ENCODE measurements at regions not wholly inside any gene's neighbourhood (a gene's known extent, or its start where the extent isn't known, plus 50 kb on each side); places are given as distances from the start of the nearest gene placed in this dataset.

DNA sequence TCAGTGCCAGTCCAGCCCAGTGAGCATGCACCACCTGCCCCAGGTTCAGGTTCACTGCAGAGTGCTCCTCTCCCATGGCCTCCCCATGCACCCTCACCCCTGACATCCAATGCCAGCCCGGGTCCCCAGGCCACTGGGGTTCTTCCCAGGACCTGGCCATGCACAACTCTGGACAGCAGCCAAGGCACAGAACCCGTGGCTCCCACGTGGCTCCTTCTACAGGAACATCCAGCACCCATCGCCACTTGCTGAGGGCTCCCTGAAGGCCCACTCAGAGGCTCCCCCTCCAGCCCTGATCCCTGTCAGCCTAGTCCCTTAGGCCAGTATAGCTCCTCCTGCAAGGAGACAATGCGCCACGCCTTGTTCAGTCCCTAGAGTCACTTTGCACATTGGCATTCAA is 110.8 kb downstream of the IRX2 start:
- no peak for DNase-seq
- H3K4me3 ChIP-seq (ENCODE audit: control insufficient read depth in 1 of 7, extremely low read depth in 1 of 7, insufficient read depth in 4 of 7, low read depth in 2 of 7, low read length in 6 of 7): no peak overlapping the region
- no peaks in the 10 kb centered on the region for H3K36me3 ChIP-seq (ENCODE audit: control insufficient read depth in 4 of 4, insufficient read depth in 4 of 4, low read length in 3 of 4)
- WGBS (ENCODE audit: insufficient coverage): 100% methylated on average over 4 of the region's 6 CpGs
- H3K9me3 ChIP-seq (ENCODE audit: control extremely low read depth in 1 of 5, control insufficient read depth in 4 of 5, insufficient read depth in 2 of 5, low read depth in 1 of 5, low read length in 4 of 5): peaks cover 0 to 2% (median 0%) of the 10 kb centered on the region in 5 experiments
- peaks cover 0 to 6% (median 2%) of the 10 kb centered on the region in 5 experiments for H3K27me3 ChIP-seq (replicated peaks in 2 of 5; ENCODE audit: control insufficient read depth in 4 of 5, insufficient read depth in 5 of 5, low read length in 4 of 5)
- CTCF ChIA-PET: no interaction called here
- H3K27ac ChIP-seq (ENCODE audit: insufficient read depth in 1 of 2, low read depth in 1 of 2, low read length in 2 of 2, poor library complexity in 1 of 2, severe bottlenecking in 2 of 2): no peak overlapping the region
- POLR2A ChIA-PET: no interaction called here
- no peaks in the 10 kb centered on the region for H3K4me1 ChIP-seq (ENCODE audit: control extremely low read depth in 1 of 4, control insufficient read depth in 4 of 4, insufficient read depth in 4 of 4, low read length in 3 of 4)

DNA sequence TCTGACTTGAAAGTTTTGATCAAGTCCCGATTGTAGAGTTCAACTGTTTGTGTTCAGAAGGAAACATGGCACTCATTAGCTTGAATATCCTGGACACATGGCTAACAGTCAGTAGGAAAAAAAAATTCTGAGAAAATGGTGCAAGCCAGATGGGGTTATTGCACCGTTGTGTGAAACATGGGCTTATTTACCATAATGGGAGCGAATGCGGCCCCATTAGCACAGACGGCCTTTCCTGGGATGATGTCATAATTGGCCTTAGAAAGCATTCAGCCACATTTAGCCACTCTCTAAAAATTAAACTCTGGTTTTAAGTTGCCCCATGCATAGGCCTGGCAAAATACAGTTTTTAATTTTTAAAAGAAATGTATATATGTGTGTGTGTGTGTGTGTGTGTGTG is 112.1 kb downstream of the IRX2 start:
- peaks cover 0 to 6% (median 2%) of the 10 kb centered on the region in 5 experiments for H3K27me3 ChIP-seq (replicated peaks in 2 of 5; ENCODE audit: control insufficient read depth in 4 of 5, insufficient read depth in 5 of 5, low read length in 4 of 5)
- CTCF ChIA-PET: no interaction called here
- no peak for DNase-seq

DNA sequence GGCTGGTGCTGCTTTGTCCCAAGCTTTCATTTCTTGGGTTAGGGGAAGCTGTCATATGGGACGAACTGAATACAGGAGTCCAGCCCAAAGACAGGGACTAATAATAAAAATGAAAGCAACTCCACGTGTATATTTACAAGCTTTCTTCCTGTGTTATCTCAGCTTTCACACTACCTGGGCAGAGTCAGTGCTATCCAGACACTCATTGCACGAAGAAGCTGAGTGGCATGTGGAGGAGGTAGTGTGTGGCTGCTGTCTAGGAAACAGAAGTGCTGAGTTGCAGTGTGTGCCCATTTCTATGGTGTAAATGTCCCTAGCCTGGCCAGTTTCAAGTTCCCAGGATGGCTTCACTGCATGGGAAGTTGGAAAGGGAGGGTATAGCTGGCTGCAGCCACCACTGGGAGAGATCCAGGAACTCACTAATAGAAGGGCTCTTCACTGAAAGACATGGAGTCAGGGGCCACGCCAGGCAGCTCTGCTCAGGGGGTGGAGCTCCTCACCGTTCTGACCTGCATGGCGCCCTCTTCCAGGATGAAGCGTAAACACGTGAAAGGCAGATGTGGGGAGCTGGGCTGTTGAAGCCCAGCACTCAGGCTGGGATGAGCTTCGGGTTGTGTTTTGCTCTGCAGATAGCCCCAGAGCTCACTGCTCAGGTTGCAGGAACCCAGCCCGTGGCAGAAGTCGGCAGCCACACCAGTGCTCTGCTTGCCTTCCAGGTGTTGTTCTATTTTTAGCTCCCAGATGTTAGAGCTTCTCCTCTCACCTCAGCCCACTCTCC is 116.9 kb downstream of the IRX2 start:
- Histone ChIP-seq H3K27ac (ENCODE audit: insufficient read depth in 1 of 2, low read depth in 1 of 2, low read length in 2 of 2, poor library complexity in 1 of 2, severe bottlenecking in 2 of 2) (no peak overlapping the region), H3K27me3 (replicated peaks in 2 of 5; ENCODE audit: control insufficient read depth in 4 of 5, insufficient read depth in 5 of 5, low read length in 4 of 5) (peaks cover 0 to 3% (median 0%) of the 10 kb centered on the region in 5 experiments), H3K36me3 (ENCODE audit: control insufficient read depth in 4 of 4, insufficient read depth in 4 of 4, low read length in 3 of 4) (no peaks in the 10 kb centered on the region), H3K4me1 (ENCODE audit: control extremely low read depth in 1 of 4, control insufficient read depth in 4 of 4, insufficient read depth in 4 of 4, low read length in 3 of 4) (no peaks in the 10 kb centered on the region), H3K4me3 (ENCODE audit: control insufficient read depth in 1 of 7, extremely low read depth in 1 of 7, insufficient read depth in 4 of 7, low read depth in 2 of 7, low read length in 6 of 7) (no peak overlapping the region), H3K9me3 (ENCODE audit: control extremely low read depth in 1 of 5, control insufficient read depth in 4 of 5, insufficient read depth in 2 of 5, low read depth in 1 of 5, low read length in 4 of 5) (no peaks in the 10 kb centered on the region)
- ChIA-PET CTCF (interaction anchor here (1.0 kb wide), 1 partner anchor 12 kb away, joined by 3 read pairs; no protein-coding TSS in a partner anchor), POLR2A (no interaction called here)
- no peak for DNase-seq
- 81% methylated on average over 8 of the region's 11 CpGs for WGBS (ENCODE audit: insufficient coverage)

More for the DNA sequence above, 112.1 kb downstream of the IRX2 start:
- peaks cover 0 to 2% (median 0%) of the 10 kb centered on the region in 5 experiments for H3K9me3 ChIP-seq (ENCODE audit: control extremely low read depth in 1 of 5, control insufficient read depth in 4 of 5, insufficient read depth in 2 of 5, low read depth in 1 of 5, low read length in 4 of 5)
- POLR2A ChIA-PET: no interaction called here
- no peak overlapping the region for H3K27ac ChIP-seq (ENCODE audit: insufficient read depth in 1 of 2, low read depth in 1 of 2, low read length in 2 of 2, poor library complexity in 1 of 2, severe bottlenecking in 2 of 2)
- H3K4me1 ChIP-seq (ENCODE audit: control extremely low read depth in 1 of 4, control insufficient read depth in 4 of 4, insufficient read depth in 4 of 4, low read length in 3 of 4): no peaks in the 10 kb centered on the region
- H3K4me3 ChIP-seq (ENCODE audit: control insufficient read depth in 1 of 7, extremely low read depth in 1 of 7, insufficient read depth in 4 of 7, low read depth in 2 of 7, low read length in 6 of 7): no peak overlapping the region
- WGBS (ENCODE audit: insufficient coverage): 84% methylated on average over 5 of the region's 5 CpGs
- H3K36me3 ChIP-seq (ENCODE audit: control insufficient read depth in 4 of 4, insufficient read depth in 4 of 4, low read length in 3 of 4): no peaks in the 10 kb centered on the region

DNA sequence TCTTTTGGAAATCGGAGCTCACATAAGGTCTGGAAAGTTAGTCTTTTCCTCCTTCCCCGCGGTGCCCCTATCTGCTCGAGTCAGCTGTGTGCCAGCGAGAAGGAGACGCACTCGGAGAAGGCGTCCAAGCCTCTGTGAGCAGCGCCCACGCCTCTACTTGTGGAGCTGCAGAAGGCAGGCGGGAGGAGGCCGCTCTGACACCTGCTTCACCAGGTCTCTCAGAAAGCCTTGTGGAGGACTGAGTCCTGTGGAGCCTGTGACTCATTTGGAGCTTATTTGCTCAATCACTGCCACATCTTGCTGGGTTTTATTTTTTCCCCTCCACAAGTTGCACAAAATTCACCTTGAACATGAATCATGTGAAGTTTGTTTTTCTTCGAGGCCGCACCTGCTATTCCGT is 117.5 kb downstream of the IRX2 start:
- no peak overlapping the region for H3K27ac ChIP-seq (ENCODE audit: insufficient read depth in 1 of 2, low read depth in 1 of 2, low read length in 2 of 2, poor library complexity in 1 of 2, severe bottlenecking in 2 of 2)
- ChIA-PET POLR2A (no interaction called here), CTCF (interaction anchor here (1.0 kb wide), 1 partner anchor 11 kb away, joined by 3 read pairs; no protein-coding TSS in a partner anchor)
- peaks cover 0 to 3% (median 0%) of the 10 kb centered on the region in 5 experiments for H3K27me3 ChIP-seq (replicated peaks in 2 of 5; ENCODE audit: control insufficient read depth in 4 of 5, insufficient read depth in 5 of 5, low read length in 4 of 5)
- no peaks in the 10 kb centered on the region for H3K36me3 ChIP-seq (ENCODE audit: control insufficient read depth in 4 of 4, insufficient read depth in 4 of 4, low read length in 3 of 4)
- no peaks in the 10 kb centered on the region for H3K9me3 ChIP-seq (ENCODE audit: control extremely low read depth in 1 of 5, control insufficient read depth in 4 of 5, insufficient read depth in 2 of 5, low read depth in 1 of 5, low read length in 4 of 5)
- WGBS (ENCODE audit: insufficient coverage): 95% methylated on average over 10 of the region's 15 CpGs
- no peaks in the 10 kb centered on the region for H3K4me1 ChIP-seq (ENCODE audit: control extremely low read depth in 1 of 4, control insufficient read depth in 4 of 4, insufficient read depth in 4 of 4, low read length in 3 of 4)
- no peak for DNase-seq
- no peak overlapping the region for H3K4me3 ChIP-seq (ENCODE audit: control insufficient read depth in 1 of 7, extremely low read depth in 1 of 7, insufficient read depth in 4 of 7, low read depth in 2 of 7, low read length in 6 of 7)

DNA sequence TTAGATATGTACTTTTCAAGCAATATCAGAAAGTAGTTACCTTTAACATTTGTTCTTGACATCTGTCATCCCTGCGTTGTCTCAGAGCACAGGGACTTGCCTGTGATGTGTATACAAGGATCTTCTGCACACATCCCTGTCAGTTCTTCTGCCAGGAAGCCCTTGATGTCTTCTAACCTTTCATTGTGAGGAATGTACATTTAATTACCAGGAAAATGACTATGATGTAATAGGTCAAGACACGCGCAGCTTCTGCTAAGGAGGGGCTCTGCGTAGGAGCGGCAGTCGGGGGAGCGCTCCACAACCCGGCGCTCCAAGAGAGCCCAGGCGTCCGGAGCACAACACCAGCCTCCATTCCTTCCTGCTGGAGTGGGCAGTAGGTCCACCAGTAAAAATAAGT is 119.7 kb downstream of the IRX2 start:
- H3K27ac ChIP-seq (ENCODE audit: insufficient read depth in 1 of 2, low read depth in 1 of 2, low read length in 2 of 2, poor library complexity in 1 of 2, severe bottlenecking in 2 of 2): no peak overlapping the region
- no peak for DNase-seq
- ChIA-PET POLR2A (no interaction called here), CTCF (no interaction called here)
- no peaks in the 10 kb centered on the region for H3K4me1 ChIP-seq (ENCODE audit: control extremely low read depth in 1 of 4, control insufficient read depth in 4 of 4, insufficient read depth in 4 of 4, low read length in 3 of 4)
- WGBS (ENCODE audit: insufficient coverage): 95% methylated on average over 7 of the region's 11 CpGs
- H3K36me3 ChIP-seq (ENCODE audit: control insufficient read depth in 4 of 4, insufficient read depth in 4 of 4, low read length in 3 of 4): no peaks in the 10 kb centered on the region
- H3K27me3 ChIP-seq (replicated peaks in 2 of 5; ENCODE audit: control insufficient read depth in 4 of 5, insufficient read depth in 5 of 5, low read length in 4 of 5): no peaks in the 10 kb centered on the region
- no peak overlapping the region for H3K4me3 ChIP-seq (ENCODE audit: control insufficient read depth in 1 of 7, extremely low read depth in 1 of 7, insufficient read depth in 4 of 7, low read depth in 2 of 7, low read length in 6 of 7)
- H3K9me3 ChIP-seq (ENCODE audit: control extremely low read depth in 1 of 5, control insufficient read depth in 4 of 5, insufficient read depth in 2 of 5, low read depth in 1 of 5, low read length in 4 of 5): no peaks in the 10 kb centered on the region

DNA sequence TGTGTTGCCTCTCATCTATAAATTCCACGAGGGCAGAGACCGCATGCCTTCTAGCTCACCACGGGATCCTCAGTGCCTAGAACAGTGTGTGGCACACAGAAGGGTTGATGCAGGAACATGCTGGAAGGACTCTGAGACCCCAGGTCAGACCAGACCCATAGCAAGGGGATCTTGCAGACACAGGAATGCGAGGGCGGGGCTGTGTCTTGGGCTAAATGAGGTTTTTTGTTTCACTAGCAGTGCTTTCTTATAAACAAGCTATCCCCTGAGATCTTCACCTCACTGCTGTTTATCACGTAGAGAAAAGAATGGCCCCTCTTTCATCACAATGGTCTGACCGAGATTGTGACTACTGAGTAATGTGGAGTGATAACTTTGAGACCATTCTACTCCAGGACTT is 122.4 kb downstream of the IRX2 start:
- Histone ChIP-seq H3K36me3 (ENCODE audit: control insufficient read depth in 4 of 4, insufficient read depth in 4 of 4, low read length in 3 of 4) (no peaks in the 10 kb centered on the region), H3K27ac (ENCODE audit: insufficient read depth in 1 of 2, low read depth in 1 of 2, low read length in 2 of 2, poor library complexity in 1 of 2, severe bottlenecking in 2 of 2) (no peak overlapping the region), H3K27me3 (replicated peaks in 2 of 5; ENCODE audit: control insufficient read depth in 4 of 5, insufficient read depth in 5 of 5, low read length in 4 of 5) (no peaks in the 10 kb centered on the region), H3K4me1 (ENCODE audit: control extremely low read depth in 1 of 4, control insufficient read depth in 4 of 4, insufficient read depth in 4 of 4, low read length in 3 of 4) (no peaks in the 10 kb centered on the region), H3K4me3 (ENCODE audit: control insufficient read depth in 1 of 7, extremely low read depth in 1 of 7, insufficient read depth in 4 of 7, low read depth in 2 of 7, low read length in 6 of 7) (no peak overlapping the region), H3K9me3 (ENCODE audit: control extremely low read depth in 1 of 5, control insufficient read depth in 4 of 5, insufficient read depth in 2 of 5, low read depth in 1 of 5, low read length in 4 of 5) (no peaks in the 10 kb centered on the region)
- DNase-seq: no peak
- ChIA-PET CTCF (no interaction called here), POLR2A (no interaction called here)
- WGBS (ENCODE audit: insufficient coverage): 65% methylated on average over 4 of the region's 7 CpGs

DNA sequence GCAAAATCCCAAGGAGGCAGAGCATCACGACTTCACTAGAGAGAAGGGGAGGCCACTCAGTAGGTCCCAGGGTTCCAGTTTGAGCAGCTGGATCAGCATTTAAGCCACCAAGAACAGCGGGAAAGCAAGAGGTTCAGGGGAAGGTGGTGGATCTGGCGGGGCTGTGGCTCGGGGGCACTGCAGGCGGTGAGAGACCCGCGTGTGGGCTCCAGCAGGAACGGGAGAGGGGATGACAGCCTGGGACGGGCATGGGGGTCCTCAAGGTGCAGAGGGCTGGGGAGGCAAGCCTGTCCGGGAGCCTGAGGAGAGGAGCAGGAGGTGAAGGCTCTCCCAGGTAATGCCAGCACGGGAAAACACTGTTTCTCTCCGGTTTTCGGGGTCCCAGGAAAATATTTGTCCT is 123.6 kb downstream of the IRX2 start:
- CTCF ChIA-PET: no interaction called here
- WGBS (ENCODE audit: insufficient coverage): 89% methylated on average over 13 of the region's 13 CpGs
- no peak for DNase-seq

More for the DNA sequence above, 123.6 kb downstream of the IRX2 start:
- no peaks in the 10 kb centered on the region for H3K27me3 ChIP-seq (replicated peaks in 2 of 5; ENCODE audit: control insufficient read depth in 4 of 5, insufficient read depth in 5 of 5, low read length in 4 of 5)
- POLR2A ChIA-PET: no interaction called here
- no peak overlapping the region for H3K4me3 ChIP-seq (ENCODE audit: control insufficient read depth in 1 of 7, extremely low read depth in 1 of 7, insufficient read depth in 4 of 7, low read depth in 2 of 7, low read length in 6 of 7)
- no peaks in the 10 kb centered on the region for H3K36me3 ChIP-seq (ENCODE audit: control insufficient read depth in 4 of 4, insufficient read depth in 4 of 4, low read length in 3 of 4)
- no peaks in the 10 kb centered on the region for H3K9me3 ChIP-seq (ENCODE audit: control extremely low read depth in 1 of 5, control insufficient read depth in 4 of 5, insufficient read depth in 2 of 5, low read depth in 1 of 5, low read length in 4 of 5)
- H3K4me1 ChIP-seq (ENCODE audit: control extremely low read depth in 1 of 4, control insufficient read depth in 4 of 4, insufficient read depth in 4 of 4, low read length in 3 of 4): no peaks in the 10 kb centered on the region
- no peak overlapping the region for H3K27ac ChIP-seq (ENCODE audit: insufficient read depth in 1 of 2, low read depth in 1 of 2, low read length in 2 of 2, poor library complexity in 1 of 2, severe bottlenecking in 2 of 2)
